Hematopoietic multipotent progenitor cell treated with erythropoietin and hydrocortisone succinate and interleukin-3 and kit ligand, for 8 days (in vitro differentiated cells): ENCODE measurements at regions not wholly inside any gene's neighbourhood (a gene's known extent, or its start where the extent isn't known, plus 50 kb on each side); places are given as distances from the start of the nearest gene placed in this dataset.
"Not testable (repeated sequence)": the region's sequence is repeated elsewhere in the genome, so short reads cannot be mapped to it uniquely, and the experiment has no call there.

ENCODE experiments used
- DNase-seq: peaks from one replicate; pipeline ENCODE4 v3.0.0-alpha.2; 2015

GRCh38 chr12:90683871-90684270 lies 271.1 kb downstream of the CCER1 start:
- no peak for DNase-seq

DNA sequence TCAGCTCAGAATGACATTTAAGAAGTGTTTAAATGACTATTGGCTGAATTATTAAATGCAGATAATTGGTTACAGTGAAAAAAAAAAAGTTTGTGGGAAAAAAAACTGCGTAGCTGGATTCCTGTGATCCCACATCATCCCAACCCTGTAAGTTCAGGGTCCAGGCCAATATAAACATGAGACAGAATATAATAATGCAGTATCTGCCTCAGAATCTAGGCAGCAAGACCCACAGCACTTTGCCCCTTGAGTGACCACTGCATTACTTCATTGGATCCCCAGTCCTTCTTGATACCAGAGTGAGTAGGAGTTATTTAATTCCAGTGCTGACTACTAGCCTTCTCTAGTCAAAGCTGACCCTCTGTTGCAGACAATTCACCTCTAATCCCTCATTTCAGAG lies 272.6 kb downstream of the CCER1 start:
- DNase-seq = no peak

DNA sequence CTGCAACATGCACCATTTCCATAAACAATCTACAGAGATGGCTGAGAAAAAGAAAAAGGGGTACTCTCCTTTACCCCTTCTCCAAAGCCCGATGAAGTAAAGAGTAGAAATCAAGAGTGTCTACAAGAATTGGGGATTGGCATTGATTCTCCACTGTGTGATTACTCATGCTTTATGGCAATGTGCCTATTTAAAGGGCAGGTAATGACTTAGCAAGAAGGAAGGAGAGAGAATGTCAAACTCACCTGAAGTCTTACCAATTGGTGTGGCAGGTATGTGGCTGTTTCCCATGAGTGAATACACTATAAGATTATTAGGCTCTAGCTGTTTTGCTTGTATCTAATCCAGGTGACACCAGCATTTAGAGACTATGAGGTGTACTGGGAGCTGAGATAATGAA lies 275.3 kb downstream of the CCER1 start:
- no peak for DNase-seq

- no peak for DNase-seq
Measured at GRCh38 chr12:90677552-90677951, 277.4 kb downstream of the CCER1 start.

GRCh38 chr12:90677055-90677454 lies 277.9 kb downstream of the CCER1 start:
- no peak for DNase-seq

DNA sequence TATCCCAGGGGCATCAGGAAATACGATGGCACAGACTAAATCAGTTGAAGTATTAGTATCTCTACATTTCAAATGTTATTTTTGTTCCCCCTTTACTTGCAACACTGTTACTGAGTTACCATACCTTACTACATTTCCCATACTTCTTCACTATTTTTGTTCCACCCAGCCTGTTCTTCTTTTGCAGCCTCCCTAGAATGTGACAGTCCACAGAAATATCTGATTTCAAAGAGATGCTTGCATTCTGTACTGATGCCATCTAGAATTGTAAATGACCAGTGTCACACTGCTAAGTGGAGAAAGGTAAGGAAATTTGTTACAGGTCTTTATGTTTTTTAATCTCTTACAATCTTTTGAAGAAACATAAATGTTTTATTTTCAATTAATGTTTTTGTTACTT lies 279.9 kb downstream of the CCER1 start:
- DNase-seq = no peak

DNA sequence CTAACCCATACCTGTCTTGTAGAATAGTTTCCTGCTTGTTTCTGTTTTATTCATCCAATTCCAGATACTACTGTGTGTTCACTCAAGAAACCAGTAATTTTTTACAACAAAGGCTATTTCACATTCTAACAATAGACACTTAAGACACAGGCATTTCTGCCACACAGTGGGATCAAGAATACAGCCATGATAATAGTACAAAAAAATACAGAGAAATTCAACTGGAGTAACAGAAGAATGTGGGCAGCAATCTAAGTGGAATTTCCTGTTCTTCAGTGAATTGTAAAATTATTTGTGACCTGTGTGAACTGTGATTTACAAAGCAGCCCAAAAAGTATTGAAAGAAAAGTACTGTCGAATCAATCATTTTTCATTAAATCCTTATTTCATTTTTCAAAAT lies 282.9 kb downstream of the CCER1 start:
- no peak for DNase-seq

GRCh38 chr12:90663949-90664348 lies 291.0 kb downstream of the CCER1 start:
- not testable (repeated sequence) for DNase-seq

DNA sequence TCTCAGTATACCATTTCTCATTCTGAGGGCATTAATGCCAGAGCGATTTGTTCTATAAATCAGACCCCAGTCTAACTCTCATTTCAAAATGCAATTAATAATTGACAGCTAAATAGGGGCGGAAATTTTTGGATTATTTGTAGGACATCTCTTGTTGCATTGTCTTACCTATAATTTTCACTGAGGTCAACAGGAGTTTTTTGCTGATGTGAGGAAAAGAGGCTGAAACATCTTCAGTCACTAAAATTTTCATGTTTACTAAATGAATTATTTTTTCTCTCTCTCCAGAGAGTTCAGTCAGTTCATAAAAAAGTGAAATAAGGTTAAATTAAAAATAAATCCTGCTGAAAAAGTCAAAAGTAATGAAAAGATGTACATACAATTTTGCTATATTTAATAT lies 295.9 kb downstream of the CCER1 start:
- DNase-seq = no peak

DNA sequence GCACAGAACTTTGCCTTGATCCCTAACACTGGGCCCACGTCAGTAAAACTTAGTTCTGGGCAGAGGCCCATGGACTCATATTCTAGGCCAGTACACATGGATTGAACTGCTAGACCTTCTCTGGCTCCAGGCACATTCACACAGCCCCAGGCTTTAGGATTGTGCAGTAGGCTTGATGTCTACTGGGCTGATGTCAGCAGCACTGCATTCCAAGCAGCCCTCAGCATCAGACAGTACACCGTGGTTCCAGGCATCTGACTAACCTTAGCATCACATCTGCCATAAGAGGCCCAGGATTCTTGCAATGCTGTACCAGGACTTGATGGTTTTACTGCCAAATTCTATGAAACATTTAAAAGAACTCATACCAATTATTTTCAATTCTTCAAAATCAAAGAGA lies 301.9 kb downstream of the CCER1 start:
- DNase-seq = no peak

DNA sequence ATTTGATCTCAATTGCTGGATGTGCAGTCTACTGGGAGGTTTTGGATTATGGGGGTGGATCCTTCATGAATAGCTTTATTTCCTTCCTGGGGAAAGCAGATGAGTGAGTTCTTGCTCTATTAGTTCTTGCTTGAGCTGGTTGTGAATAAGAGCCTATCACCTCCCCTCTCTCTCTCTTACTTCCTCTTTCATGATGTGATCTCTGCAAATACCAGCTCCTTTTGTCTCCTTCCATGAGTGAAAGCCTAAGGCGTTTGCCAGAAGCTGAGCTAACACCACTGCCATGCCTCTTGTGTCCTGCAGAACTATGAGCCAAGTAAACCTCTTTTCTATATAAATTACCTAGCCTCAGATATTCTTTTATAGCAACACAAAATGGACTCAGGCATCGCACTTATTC lies 302.7 kb downstream of the CCER1 start:
- no peak for DNase-seq

DNA sequence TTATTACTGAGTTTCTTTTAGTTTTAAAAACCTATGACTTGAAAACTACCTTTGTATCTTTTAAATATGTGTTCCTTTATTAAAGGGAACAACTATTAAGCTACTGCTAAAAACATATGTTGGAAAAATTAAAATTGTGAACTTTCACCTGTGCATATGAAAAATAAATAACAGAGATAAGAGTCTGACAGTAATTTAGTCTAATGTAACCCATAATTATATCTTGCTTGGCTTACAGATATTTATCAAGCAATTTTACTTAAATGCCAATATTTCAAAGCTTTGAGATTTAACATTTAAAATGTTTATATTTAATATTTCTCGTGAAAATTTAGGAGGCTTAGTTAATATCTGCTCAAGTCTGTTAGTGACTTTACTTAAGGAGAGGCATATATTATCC lies 309.8 kb downstream of the CCER1 start:
- no peak for DNase-seq

- no peak for DNase-seq
Measured at GRCh38 chr12:90631591-90632212, 323.3 kb downstream of the CCER1 start.

GRCh38 chr12:90630006-90630405 lies 325.0 kb downstream of the CCER1 start:
- no peak for DNase-seq

DNA sequence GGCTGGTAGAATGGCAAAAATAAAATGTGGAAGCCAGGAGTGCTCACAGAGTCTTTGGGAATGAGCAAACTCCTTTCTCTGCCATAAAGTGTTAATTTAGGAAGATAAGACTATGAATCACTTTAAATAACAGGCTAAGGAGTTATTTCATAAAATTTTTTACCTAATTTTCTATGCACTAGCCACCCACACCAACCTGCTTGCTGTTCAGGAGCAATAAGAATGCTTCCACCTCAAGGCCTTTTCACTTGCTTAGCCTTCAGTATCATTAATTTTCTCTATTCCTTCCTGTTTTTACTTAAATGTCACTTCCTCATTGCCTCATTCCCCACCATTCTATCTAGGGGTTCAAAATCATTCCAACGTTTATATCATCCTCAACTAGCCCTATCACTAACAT lies 326.8 kb downstream of the CCER1 start:
- no peak for DNase-seq

DNA sequence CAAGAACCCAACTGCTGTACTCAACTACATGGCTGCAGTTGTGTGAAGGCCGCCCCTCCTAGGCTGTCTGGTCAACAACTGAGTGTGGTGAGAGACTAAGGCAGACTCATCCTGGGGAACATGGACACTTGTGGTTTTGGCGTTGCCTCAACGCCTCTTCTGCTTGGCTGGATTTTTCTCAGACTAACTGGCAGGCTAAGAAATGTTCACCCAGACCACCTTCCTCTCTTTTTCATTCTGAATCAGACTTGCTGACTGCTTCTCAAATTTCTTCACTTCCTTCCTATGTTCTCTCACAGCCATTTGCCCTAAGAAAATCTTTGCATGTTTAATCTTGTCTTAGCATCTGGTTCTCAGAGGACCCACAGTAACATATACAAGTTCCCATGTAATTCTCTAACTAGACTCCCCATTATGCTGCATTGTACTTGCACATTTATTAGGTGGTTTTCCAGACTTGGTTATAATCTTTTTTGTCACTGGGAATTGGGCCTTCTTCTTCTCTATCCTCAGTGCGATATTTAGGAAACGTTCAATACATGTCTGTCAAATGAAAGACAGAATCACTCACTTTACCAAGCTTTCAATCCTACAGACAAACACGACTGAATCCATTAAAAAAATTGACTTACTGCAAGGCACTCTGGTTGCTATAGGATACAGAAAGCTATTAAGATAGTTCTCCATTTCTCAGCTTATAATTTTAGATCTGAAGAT lies 327.6 kb downstream of the CCER1 start:
- no peak for DNase-seq

DNA sequence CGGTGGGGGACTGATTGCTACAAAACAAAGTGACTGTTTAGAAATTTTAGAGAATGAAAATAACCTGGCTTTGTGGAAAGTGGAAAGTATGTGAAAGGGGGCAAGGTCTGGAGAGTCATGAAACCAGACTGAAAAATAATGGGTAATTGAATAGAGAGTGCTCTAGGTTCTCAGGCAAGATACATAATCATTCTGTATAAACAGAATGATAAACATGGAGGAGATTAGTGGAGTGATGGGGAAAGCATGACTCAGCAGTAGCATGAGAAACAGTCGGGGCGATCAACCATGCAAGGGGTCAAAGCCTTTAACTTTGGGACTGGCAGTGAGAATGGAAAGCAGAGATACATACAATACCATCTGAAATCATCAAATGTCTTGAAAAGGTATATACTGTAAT lies 332.5 kb downstream of the CCER1 start:
- DNase-seq = no peak

DNA sequence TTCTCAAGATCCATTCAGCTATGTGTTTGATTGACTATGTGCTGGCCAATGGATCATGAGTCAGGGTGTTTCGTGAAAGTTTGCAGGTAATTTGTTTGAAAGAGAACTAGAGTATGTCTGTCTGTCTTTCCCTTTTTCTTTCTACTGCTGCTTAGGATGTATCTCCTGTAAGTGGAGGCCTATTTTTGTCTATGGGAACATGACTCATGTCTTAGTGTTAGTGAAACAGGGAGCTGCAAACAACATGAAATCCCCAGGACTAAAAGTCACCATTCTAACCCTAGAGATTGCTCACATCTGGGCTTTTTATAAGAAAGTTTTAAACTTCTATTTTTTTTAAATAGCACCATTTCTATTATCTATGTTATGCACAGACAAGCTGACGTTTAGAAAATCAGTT lies 333.0 kb downstream of the CCER1 start:
- DNase-seq = no peak

DNA sequence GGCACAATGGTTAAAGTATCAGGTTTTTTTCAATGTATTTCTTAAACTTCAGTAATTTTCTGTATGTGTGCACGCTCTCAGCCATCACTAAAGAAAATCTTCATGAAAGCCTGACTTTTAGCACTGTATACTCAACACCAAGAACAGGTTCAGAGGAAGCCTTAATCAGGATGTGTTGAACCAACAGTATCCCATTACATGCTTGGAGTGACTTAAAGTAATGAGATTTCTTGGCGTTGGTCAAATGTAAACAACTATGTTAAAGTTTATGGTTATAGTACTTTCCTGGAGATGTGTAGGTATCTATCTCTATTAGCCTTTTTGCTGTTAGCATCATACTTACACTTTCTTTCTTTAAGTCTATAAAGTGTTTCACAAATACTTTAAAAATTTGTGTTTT lies 335.0 kb downstream of the CCER1 start:
- DNase-seq = no peak

DNA sequence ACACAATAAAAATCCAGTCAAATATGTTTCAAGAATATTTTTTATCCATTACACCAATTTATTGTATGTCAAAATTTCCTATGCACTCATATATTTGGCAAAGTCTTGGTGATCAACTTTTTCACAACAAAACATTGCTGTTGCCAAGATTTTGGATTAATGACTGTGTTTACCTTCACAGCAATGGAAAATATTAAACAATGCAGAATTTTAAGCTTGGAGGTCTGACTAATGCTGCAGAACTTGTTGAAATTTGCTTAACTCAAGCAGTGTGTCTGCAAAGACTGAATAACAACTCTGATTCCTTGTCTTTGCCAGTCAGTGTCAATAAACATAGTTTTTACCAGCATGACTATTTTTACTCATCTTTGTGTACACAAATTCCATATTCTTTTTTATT lies 336.4 kb downstream of the CCER1 start:
- DNase-seq = no peak

GRCh38 chr12:90611891-90612290 lies 343.1 kb downstream of the CCER1 start:
- no peak for DNase-seq

DNA sequence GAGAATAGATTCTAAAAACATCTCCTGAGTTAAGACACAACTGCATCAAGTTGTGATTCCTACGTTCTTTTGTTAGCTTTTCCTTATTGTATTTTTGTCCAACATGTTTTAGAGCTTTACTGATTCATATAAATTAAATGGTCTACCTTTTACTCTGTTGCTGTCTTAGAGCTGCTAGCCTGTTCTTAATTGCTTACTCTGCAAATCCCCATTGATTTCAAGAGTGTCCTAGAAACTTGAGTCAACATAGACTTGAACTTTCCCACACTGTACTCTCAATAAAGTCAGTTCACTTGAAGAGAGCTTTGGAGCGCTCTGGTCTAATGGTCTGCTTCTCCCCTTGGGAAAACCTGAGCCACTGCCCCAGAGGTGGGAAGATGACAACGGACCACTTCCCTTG lies 343.9 kb downstream of the CCER1 start:
- DNase-seq = no peak

- no peak for DNase-seq
Measured at GRCh38 chr12:90593596-90594295, 361.2 kb downstream of the CCER1 start.

- no peak for DNase-seq
Measured at GRCh38 chr12:90589956-90590355, 365.0 kb downstream of the CCER1 start.
